ACC112 (cell line): ENCODE measurements at regions not wholly inside any gene's neighbourhood (a gene's known extent, or its start where the extent isn't known, plus 50 kb on each side); places are given as distances from the start of the nearest gene placed in this dataset.
"Not testable (repeated sequence)": the region's sequence is repeated elsewhere in the genome, so short reads cannot be mapped to it uniquely, and the experiment has no call there.

ENCODE experiments used
- H2AFZ ChIP-seq: fragments of 200-600 bp; sonication (generic); one replicate; pipeline ENCODE4 v1.6.0; 2017; ENCODE audit warnings: antibody characterized with exemption, low read length; ENCODE audit not compliant: unreplicated experiment
- H3K27ac ChIP-seq: fragments of 200-600 bp; sonication (generic); 2 replicates; pipeline ENCODE4 v1.5.1; 2014; ENCODE audit warnings: low read depth, mild to moderate bottlenecking, antibody characterized with exemption, low read length, moderate library complexity
- H3K27me3 ChIP-seq: fragments of 200-600 bp; sonication (generic); 2 replicates; pipeline ENCODE4 v1.6.1; 2014; ENCODE audit warnings: mild to moderate bottlenecking, antibody characterized with exemption, low read length, moderate library complexity, mixed read lengths; ENCODE audit not compliant: insufficient read depth
- H3K36me3 ChIP-seq: fragments of 200-600 bp; sonication (generic); 2 replicates; pipeline ENCODE4 v1.6.1; 2016; ENCODE audit warnings: mild to moderate bottlenecking, antibody characterized with exemption, low read length, moderate library complexity, mixed read lengths; ENCODE audit not compliant: insufficient read depth
- H3K4me1 ChIP-seq: fragments of 200-600 bp; sonication (generic); one replicate; pipeline ENCODE4 v1.6.1; 2016; ENCODE audit warnings: low read length, mixed read lengths; ENCODE audit not compliant: insufficient read depth, unreplicated experiment, control insufficient read depth
- H3K4me3 ChIP-seq: fragments of 200-600 bp; sonication (generic); 2 replicates; pipeline ENCODE4 v1.5.1; 2014; ENCODE audit warnings: mild to moderate bottlenecking, low read depth, low read length
- H3K79me2 ChIP-seq: fragments of 200-600 bp; sonication (generic); one replicate; pipeline ENCODE4 v1.6.0; 2016; ENCODE audit warnings: low read length; ENCODE audit not compliant: control insufficient read depth, unreplicated experiment, insufficient read depth

DNA sequence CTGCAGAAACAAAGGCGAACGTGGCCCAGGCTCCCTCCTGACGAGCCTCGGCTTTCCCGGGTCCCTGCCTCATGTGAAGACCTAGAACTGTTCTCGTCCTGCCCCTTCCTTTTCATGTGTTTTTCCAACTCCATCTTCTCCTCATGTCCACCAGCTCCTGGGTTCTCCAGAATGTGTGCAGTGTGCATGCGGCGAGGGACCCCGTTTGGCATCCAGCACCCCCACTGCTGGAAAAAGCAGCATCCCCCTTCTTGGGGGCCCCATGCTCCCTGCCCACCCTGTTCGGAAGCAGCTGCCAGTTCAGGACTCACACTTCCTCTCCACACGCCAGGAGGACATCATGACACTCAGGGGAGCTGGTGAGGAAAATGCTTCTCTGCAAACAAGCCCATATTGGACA is 313.5 kb downstream of the BRD1 start:
- H3K4me1 ChIP-seq, result no peaks in the 10 kb centered on the region
- no peak overlapping the region for H3K4me3 ChIP-seq
- no peaks in the 10 kb centered on the region for H3K27me3 ChIP-seq
- no peak overlapping the region for H3K27ac ChIP-seq
- H2AFZ ChIP-seq, result no peak overlapping the region
- H3K79me2 ChIP-seq, result no peaks in the 10 kb centered on the region
- H3K36me3 ChIP-seq, result no peaks in the 10 kb centered on the region

DNA sequence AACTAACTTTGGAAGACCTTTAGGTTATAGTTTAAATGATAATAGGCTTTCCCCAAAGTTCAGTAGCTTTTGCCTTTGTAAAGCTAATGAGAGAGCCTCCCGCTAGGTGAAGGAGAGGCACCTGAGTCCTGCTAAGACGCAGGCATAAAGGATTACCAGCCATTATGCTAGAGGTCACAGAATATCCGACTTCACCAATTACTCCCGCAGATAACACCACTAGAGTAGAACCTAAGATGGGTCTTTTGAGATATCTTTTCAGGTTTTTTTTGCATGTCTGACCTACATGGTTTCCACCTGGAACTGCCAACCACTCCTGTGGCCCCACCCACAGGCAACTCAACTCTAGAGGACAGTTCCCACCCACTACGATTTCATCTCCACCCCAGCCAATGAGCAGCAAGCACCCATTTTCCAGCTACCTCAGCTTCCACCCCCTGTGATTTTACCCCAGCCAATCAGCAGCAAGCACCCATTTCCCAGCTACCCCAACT is 314.3 kb downstream of the BRD1 start:
- no peak overlapping the region for H2AFZ ChIP-seq
- no peaks in the 10 kb centered on the region for H3K4me1 ChIP-seq
- H3K4me3 ChIP-seq, result no peak overlapping the region
- no peak overlapping the region for H3K27ac ChIP-seq
- H3K79me2 ChIP-seq, result no peaks in the 10 kb centered on the region
- H3K36me3 ChIP-seq, result no peaks in the 10 kb centered on the region
- H3K27me3 ChIP-seq, result no peaks in the 10 kb centered on the region

DNA sequence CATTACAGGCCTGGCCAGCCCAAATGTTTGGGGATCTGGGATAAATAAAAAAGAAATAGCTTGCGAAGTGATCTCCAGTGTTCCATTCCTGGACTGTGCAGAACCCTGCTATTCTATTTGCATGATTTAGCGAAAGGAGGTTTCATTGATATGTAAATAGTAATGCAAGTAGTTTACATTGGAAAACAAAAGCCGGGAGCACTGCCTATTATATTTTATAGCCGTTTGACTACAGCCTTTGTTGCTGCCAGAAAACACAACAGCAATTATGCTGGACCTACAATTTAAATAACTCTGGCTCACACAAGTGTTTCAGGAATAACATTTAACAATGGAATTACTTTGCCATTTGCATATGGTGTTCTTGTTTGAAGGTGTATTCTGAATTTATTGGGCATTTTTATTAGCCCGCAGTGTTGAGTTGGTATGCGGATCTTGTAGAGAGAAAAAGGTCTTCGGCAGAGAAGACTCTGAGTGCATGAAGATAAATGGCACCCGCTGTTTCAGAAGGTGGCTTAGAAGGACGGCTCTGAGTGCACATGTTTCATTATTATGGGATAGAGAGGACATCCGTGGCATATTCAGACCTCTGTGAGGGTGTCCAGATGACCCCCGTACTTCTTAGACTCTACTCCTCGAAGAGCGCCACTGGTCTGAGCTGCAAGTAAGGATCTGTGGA is 315.0 kb downstream of the BRD1 start:
- H2AFZ ChIP-seq, result no peak overlapping the region
- H3K4me3 ChIP-seq, result no peak overlapping the region

GRCh38 chr22:49511393-49512189 is 316.1 kb downstream of the BRD1 start:
- not testable (repeated sequence) for H3K4me3 ChIP-seq, H3K27me3 ChIP-seq, H3K79me2 ChIP-seq, H3K27ac ChIP-seq, H2AFZ ChIP-seq, H3K4me1 ChIP-seq, H3K36me3 ChIP-seq

More for the DNA sequence above, 315.0 kb downstream of the BRD1 start:
- no peaks in the 10 kb centered on the region for H3K4me1 ChIP-seq
- H3K36me3 ChIP-seq, result no peaks in the 10 kb centered on the region
- no peaks in the 10 kb centered on the region for H3K27me3 ChIP-seq
- H3K27ac ChIP-seq, result no peak overlapping the region
- no peaks in the 10 kb centered on the region for H3K79me2 ChIP-seq

DNA sequence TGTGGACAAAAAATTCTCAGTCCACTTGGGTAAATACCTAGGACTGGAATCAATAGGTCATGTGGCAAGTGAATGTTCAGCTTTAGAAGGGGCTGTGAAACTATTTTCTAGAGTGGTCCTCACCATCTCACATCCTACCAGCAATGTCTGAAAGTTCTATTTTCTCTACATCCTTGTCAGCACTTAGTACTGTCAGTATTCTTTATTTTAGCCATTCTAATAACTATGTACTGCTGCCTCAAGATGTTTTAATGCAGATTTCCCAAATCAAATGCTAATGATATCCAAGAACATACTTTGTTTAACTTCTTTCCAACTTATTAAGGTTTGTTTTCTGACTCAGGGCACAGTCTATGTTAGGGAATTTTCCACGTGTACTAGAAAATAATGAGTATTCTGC is 317.0 kb downstream of the BRD1 start:
- no peaks in the 10 kb centered on the region for H3K27me3 ChIP-seq
- H3K36me3 ChIP-seq, result no peaks in the 10 kb centered on the region
- H3K4me1 ChIP-seq, result no peaks in the 10 kb centered on the region
- no peak overlapping the region for H3K27ac ChIP-seq
- no peaks in the 10 kb centered on the region for H3K79me2 ChIP-seq
- no peak overlapping the region for H3K4me3 ChIP-seq
- no peak overlapping the region for H2AFZ ChIP-seq

DNA sequence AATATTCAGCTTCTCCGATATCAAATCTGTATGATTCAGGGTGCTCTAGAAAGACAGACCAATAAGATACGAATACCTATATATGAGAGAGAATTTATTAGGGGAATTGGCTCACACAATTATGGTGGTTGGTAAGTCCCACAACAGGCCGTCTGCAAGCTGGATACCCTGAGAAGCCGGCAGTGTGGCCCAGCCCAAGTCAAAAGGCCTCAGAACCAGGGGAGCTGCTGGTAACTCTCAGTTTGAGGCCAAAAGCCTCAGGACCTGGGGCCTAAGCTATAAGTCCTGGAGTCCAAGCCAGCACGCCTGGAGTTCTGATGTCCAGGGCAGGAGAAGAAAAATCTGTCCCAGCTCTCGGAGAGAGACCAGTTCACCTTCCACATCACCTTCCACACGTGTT is 318.7 kb downstream of the BRD1 start:
- H2AFZ ChIP-seq, result no peak overlapping the region
- no peak overlapping the region for H3K27ac ChIP-seq
- H3K4me1 ChIP-seq, result no peaks in the 10 kb centered on the region

GRCh38 chr22:49508561-49508960 is 319.1 kb downstream of the BRD1 start:
- Histone ChIP-seq H2AFZ (no peak overlapping the region), H3K4me1 (no peaks in the 10 kb centered on the region), H3K27me3 (no peaks in the 10 kb centered on the region), H3K4me3 (no peak overlapping the region), H3K79me2 (no peaks in the 10 kb centered on the region), H3K27ac (no peak overlapping the region), H3K36me3 (no peaks in the 10 kb centered on the region)

More for the DNA sequence above, 318.7 kb downstream of the BRD1 start:
- no peaks in the 10 kb centered on the region for H3K36me3 ChIP-seq
- no peaks in the 10 kb centered on the region for H3K79me2 ChIP-seq
- H3K27me3 ChIP-seq, result no peaks in the 10 kb centered on the region
- no peak overlapping the region for H3K4me3 ChIP-seq

DNA sequence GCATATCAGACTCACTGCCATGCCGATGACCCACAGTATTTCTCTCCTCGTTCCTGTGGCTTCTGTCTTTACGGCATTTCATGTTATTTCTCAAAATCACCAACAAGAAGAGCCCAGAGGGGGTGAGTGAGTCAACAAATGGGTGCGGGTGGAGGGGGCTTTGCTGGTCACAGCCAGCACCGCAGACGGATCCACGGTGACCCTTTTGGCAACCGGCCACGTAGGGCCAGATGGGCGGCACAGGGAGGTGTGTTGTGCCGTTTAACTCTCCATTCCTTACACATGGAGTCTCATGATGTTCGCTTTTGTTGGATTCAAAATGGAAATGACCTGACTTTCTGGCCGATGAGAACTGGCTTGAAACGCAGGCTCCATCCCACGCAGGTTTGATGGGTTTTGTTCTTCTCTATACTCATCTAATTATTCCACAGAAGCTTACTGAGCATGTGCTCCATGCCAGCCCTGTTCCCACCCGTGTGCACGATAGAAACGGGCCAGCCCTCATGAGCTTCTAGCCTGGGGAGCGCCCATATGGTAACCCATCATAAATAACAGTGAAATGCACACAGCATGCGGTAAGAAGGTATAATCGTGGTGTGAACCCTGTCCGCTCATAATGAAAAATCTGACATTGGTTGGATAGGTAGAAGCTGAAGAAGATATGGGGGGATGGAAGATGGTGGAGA is 319.9 kb downstream of the BRD1 start:
- Histone ChIP-seq H3K4me3 (no peak overlapping the region), H2AFZ (no peak overlapping the region), H3K4me1 (no peaks in the 10 kb centered on the region), H3K27me3 (no peaks in the 10 kb centered on the region), H3K36me3 (no peaks in the 10 kb centered on the region), H3K79me2 (no peaks in the 10 kb centered on the region), H3K27ac (no peak overlapping the region)

- H2AFZ ChIP-seq, result no peak overlapping the region
- H3K27me3 ChIP-seq, result no peaks in the 10 kb centered on the region
- H3K27ac ChIP-seq, result no peak overlapping the region
- H3K79me2 ChIP-seq, result no peaks in the 10 kb centered on the region
- H3K36me3 ChIP-seq, result no peaks in the 10 kb centered on the region
- H3K4me3 ChIP-seq, result no peak overlapping the region
- H3K4me1 ChIP-seq, result no peaks in the 10 kb centered on the region
These were observed 321.7 kb downstream of the BRD1 start for GRCh38 chr22:49506010-49506400.

- no peaks in the 10 kb centered on the region for H3K27me3 ChIP-seq
- no peak overlapping the region for H3K4me3 ChIP-seq
- no peaks in the 10 kb centered on the region for H3K36me3 ChIP-seq
- no peaks in the 10 kb centered on the region for H3K79me2 ChIP-seq
- H3K27ac ChIP-seq, result no peak overlapping the region
- no peaks in the 10 kb centered on the region for H3K4me1 ChIP-seq
- no peak overlapping the region for H2AFZ ChIP-seq
These were observed 322.2 kb downstream of the BRD1 start for GRCh38 chr22:49505337-49506009.
